Loucy (cell line): ENCODE measurements at regions not wholly inside any gene's neighbourhood (a gene's known extent, or its start where the extent isn't known, plus 50 kb on each side); places are given as distances from the start of the nearest gene placed in this dataset.

Source experiments
- H2AFZ ChIP-seq: fragments of 200-600 bp; sonication (generic); 2 replicates; pipeline ENCODE4 v1.6.0; 2016; ENCODE audit warnings: antibody characterized with exemption, mild to moderate bottlenecking, low read length, moderate library complexity
- H3F3A ChIP-seq: fragments of 200-600 bp; 2 replicates; pipeline ENCODE4 v1.6.0; 2016; ENCODE audit warnings: antibody characterized with exemption, low read depth, mild to moderate bottlenecking
- H3K27me3 ChIP-seq: fragments of 200-600 bp; sonication (generic); 2 replicates; pipeline ENCODE4 v1.6.1; 2014; ENCODE audit warnings: low read length, mild to moderate bottlenecking; ENCODE audit not compliant: insufficient read depth, poor library complexity, severe bottlenecking
- H3K36me3 ChIP-seq: fragments of 200-600 bp; sonication (generic); 2 replicates; pipeline ENCODE4 v1.6.1; 2016; ENCODE audit warnings: low read length; ENCODE audit not compliant: insufficient read depth
- H3K4me1 ChIP-seq: fragments of 200-600 bp; sonication (generic); 2 replicates; pipeline ENCODE4 v1.5.1; 2014; ENCODE audit warnings: low read length, mild to moderate bottlenecking; ENCODE audit not compliant: insufficient read depth, poor library complexity, severe bottlenecking
- H3K4me2 ChIP-seq: fragments of 200-600 bp; sonication (generic); 2 replicates; pipeline ENCODE4 v1.6.0; 2014; ENCODE audit warnings: antibody characterized with exemption, low read length, low read depth, mild to moderate bottlenecking; ENCODE audit not compliant: poor library complexity, severe bottlenecking
- H3K4me3 ChIP-seq: fragments of 200-600 bp; sonication (generic); 2 replicates; pipeline ENCODE4 v1.5.1; 2014; ENCODE audit warnings: low read length, mild to moderate bottlenecking, mixed read lengths; ENCODE audit not compliant: poor library complexity, severe bottlenecking
- H3K79me2 ChIP-seq: fragments of 200-600 bp; sonication (generic); 2 replicates; pipeline ENCODE4 v1.6.1; 2014; ENCODE audit warnings: low read length; ENCODE audit not compliant: insufficient read depth
- H3K9ac ChIP-seq: fragments of 200-600 bp; sonication (generic); 2 replicates; pipeline ENCODE4 v1.6.0; 2014; ENCODE audit warnings: mild to moderate bottlenecking, low read depth, low read length, moderate library complexity; ENCODE audit not compliant: poor library complexity, severe bottlenecking
- H3K9me2 ChIP-seq: fragments of 200-600 bp; sonication (generic); replicated peaks from 2 replicates; pipeline ENCODE4 v1.6.1; 2016; ENCODE audit warnings: low read depth, low read length, mixed read lengths
- H3K9me3 ChIP-seq: fragments of 200-600 bp; sonication (generic); 2 replicates; pipeline ENCODE4 v1.6.1; 2014; ENCODE audit warnings: mild to moderate bottlenecking, antibody characterized with exemption, low read length, low read depth; ENCODE audit not compliant: insufficient read depth
- H4K20me1 ChIP-seq: fragments of 200-600 bp; sonication (generic); 2 replicates; pipeline ENCODE4 v1.6.0; 2014; ENCODE audit warnings: antibody characterized with exemption, low read length, mild to moderate bottlenecking; ENCODE audit not compliant: insufficient read depth, poor library complexity, severe bottlenecking
- EZH2phosphoT487 ChIP-seq: fragments of 200-600 bp; IDR thresholded peaks from 2 replicates; pipeline ENCODE4 v1.6.1; 2018; ENCODE audit warnings: antibody characterized with exemption, mild to moderate bottlenecking, moderate library complexity, borderline replicate concordance
- TF ChIP-seq, protein P1 (sequence below): fragments of 200-600 bp; sonication (generic); conservative IDR thresholded peaks from 2 replicates; pipeline ENCODE4 v1.5.1; 2014; ENCODE audit warnings: mild to moderate bottlenecking, antibody characterized with exemption, low read length

DNA sequence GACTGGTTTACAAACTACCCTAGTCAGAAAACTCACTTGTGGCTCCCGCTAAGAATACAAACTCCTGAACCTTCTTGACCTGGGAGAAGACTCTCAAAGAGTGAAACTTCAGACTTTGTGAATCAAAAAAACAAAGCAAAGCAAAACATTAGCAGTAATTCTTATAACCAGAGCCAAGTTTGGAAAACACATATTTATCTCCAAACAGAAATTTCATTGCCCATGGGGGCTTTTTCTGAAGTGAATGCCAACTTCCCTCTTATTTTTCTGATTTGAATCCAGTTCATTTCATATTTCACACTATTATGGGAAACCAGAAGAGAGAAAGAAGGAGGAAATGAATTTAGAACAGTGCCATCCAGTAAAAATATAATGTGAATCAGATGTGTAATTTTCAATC is 55.7 kb upstream of the ZNF385D start:
- Histone ChIP-seq H3K4me3 (no peak overlapping the region), H4K20me1 (no peaks in the 10 kb centered on the region), H2AFZ (no peak overlapping the region), H3F3A (no peaks in the 10 kb centered on the region), H3K4me2 (no peak overlapping the region), H3K9me3 (no peaks in the 10 kb centered on the region), H3K27me3 (no peaks in the 10 kb centered on the region), H3K9ac (no peak overlapping the region), H3K79me2 (no peaks in the 10 kb centered on the region), H3K9me2 (no peaks in the 10 kb centered on the region), H3K36me3 (no peaks in the 10 kb centered on the region), H3K4me1 (no peaks in the 10 kb centered on the region)
- TF ChIP-seq EZH2phosphoT487, result no peak
- TF ChIP-seq, protein P1, sequence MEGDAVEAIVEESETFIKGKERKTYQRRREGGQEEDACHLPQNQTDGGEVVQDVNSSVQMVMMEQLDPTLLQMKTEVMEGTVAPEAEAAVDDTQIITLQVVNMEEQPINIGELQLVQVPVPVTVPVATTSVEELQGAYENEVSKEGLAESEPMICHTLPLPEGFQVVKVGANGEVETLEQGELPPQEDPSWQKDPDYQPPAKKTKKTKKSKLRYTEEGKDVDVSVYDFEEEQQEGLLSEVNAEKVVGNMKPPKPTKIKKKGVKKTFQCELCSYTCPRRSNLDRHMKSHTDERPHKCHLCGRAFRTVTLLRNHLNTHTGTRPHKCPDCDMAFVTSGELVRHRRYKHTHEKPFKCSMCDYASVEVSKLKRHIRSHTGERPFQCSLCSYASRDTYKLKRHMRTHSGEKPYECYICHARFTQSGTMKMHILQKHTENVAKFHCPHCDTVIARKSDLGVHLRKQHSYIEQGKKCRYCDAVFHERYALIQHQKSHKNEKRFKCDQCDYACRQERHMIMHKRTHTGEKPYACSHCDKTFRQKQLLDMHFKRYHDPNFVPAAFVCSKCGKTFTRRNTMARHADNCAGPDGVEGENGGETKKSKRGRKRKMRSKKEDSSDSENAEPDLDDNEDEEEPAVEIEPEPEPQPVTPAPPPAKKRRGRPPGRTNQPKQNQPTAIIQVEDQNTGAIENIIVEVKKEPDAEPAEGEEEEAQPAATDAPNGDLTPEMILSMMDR, result no peak

DNA sequence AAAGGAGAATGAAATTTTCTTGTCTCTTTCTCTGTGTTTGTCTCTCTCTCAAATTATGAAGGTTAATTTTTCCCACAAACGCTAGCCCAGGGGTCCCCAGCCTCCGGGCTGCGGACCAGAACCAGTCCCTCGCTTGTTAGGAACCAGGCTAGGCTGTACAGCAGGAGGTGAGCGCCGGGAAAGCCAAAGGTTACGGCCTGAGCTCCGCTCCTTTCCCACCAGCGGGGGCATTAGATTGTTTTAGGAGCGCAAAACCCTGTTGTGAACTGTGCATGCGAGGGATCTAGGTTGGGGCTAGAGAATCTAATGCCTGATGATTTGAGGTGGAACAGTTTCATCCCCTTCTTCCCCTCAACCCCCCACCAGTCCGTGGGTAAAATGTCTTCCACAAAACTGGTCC is 74.7 kb upstream of the ZNF385D start:
- Histone ChIP-seq H2AFZ (no peak overlapping the region), H3F3A (no peaks in the 10 kb centered on the region), H3K4me3 (no peak overlapping the region), H3K27me3 (no peaks in the 10 kb centered on the region), H3K4me2 (no peak overlapping the region), H4K20me1 (no peaks in the 10 kb centered on the region), H3K9me2 (no peaks in the 10 kb centered on the region), H3K36me3 (no peaks in the 10 kb centered on the region), H3K4me1 (no peaks in the 10 kb centered on the region), H3K9ac (no peak overlapping the region), H3K79me2 (no peaks in the 10 kb centered on the region), H3K9me3 (no peaks in the 10 kb centered on the region)
- TF ChIP-seq EZH2phosphoT487, result no peak
- TF ChIP-seq, protein P1, result no peak

DNA sequence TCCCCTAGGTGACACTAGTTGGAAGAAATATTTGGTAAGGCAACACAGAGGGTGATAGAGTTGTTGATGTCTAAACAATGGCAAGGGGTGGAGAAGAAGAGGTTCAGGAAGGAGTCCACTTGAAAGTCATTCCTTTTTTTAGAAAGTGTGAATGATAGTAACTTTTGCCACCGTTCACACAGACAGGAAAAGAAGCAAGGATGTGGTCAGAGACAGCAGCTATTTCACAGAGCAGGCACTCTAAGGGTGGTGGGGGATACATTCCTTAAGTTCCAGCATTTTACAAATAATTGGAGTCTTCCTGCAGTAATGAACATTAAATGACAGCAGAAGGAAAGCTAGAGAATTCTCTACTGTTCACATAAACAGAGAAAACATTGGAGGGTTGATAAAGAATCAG is 75.4 kb upstream of the ZNF385D start:
- H3K4me3 ChIP-seq, result no peak overlapping the region
- H3K9ac ChIP-seq, result no peak overlapping the region
- H3K36me3 ChIP-seq, result no peaks in the 10 kb centered on the region
- H3K27me3 ChIP-seq, result no peaks in the 10 kb centered on the region
- TF ChIP-seq EZH2phosphoT487, result no peak
- TF ChIP-seq, protein P1, result no peak
- peak overlapping the region; percentile 34 for H3K4me2 ChIP-seq
- H3K4me1 ChIP-seq, result no peaks in the 10 kb centered on the region
- H2AFZ ChIP-seq, result peak overlapping the region; percentile 11; the same call in 1 of the 2 replicates
- no peaks in the 10 kb centered on the region for H3K9me2 ChIP-seq
- H3F3A ChIP-seq, result no peaks in the 10 kb centered on the region
- H3K9me3 ChIP-seq, result no peaks in the 10 kb centered on the region
- H3K79me2 ChIP-seq, result no peaks in the 10 kb centered on the region
- H4K20me1 ChIP-seq, result no peaks in the 10 kb centered on the region
